IPS-15b (cell line): ENCODE measurements at regions not wholly inside any gene's neighbourhood (a gene's known extent, or its start where the extent isn't known, plus 50 kb on each side); places are given as distances from the start of the nearest gene placed in this dataset.
A peak's percentile ranks its signal among the peaks of the same experiment; 100 is the strongest.
"Not testable (repeated sequence)": the region's sequence is repeated elsewhere in the genome, so short reads cannot be mapped to it uniquely, and the experiment has no call there.

Experiments
- H3K27me3 ChIP-seq: one replicate; pipeline ENCODE4 v1.6.1; 2013; ENCODE audit warnings: low read length; ENCODE audit not compliant: control insufficient read depth, insufficient read depth
- H3K36me3 ChIP-seq: one replicate; pipeline ENCODE4 v1.6.1; 2013; ENCODE audit warnings: low read length; ENCODE audit not compliant: control insufficient read depth, insufficient read depth
- H3K4me1 ChIP-seq: one replicate; pipeline ENCODE4 v1.6.1; 2013; ENCODE audit warnings: mild to moderate bottlenecking, low read length; ENCODE audit not compliant: control insufficient read depth, insufficient read depth
- H3K4me3 ChIP-seq: one replicate; pipeline ENCODE4 v1.5.1; 2013; ENCODE audit warnings: low read depth, low read length
- H3K9ac ChIP-seq: one replicate; pipeline ENCODE4 v1.6.1; 2013; ENCODE audit warnings: low read depth, mild to moderate bottlenecking, low read length
- H3K9me3 ChIP-seq: one replicate; pipeline ENCODE4 v1.6.1; 2013; ENCODE audit warnings: mild to moderate bottlenecking, low read length; ENCODE audit not compliant: control insufficient read depth, insufficient read depth

DNA sequence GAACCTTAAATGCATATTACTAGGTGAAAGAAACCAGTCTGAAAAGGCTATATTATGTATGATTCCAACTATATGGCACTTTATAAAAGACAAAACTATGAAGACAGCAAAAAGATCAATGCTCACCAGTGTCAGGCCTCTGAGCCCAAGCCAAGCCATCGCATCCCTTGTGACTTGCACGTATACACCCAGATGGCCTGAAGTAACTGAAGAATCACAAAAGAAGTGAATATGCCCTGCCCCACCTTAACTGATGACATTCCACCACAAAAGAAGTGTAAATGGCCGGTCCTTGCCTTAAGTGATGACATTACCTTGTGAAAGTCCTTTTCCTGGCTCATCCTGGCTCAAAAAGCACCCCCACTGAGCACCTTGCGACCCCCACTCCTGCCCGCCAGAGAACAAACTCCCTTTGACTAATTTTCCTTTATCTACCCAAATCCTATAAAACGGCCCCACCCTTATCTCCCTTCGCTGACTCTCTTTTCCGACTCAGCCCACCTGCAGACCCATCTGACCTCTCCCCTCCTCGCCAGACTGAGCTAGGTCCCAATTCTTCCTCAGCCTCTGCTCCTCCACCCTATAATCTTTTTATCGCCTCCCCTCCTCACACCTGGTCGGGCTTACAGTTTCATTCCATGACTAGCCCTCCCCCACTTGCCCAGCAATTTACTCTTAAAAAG, 1239.5 kb downstream of the OLFM4 start:
- Histone ChIP-seq H3K4me3 (peak overlapping the region; percentile 53), H3K4me1 (peaks cover 23% of the 10 kb centered on the region), H3K9ac (peak overlapping the region; percentile 85)
- not testable (repeated sequence) for H3K27me3 ChIP-seq, H3K9me3 ChIP-seq, H3K36me3 ChIP-seq

DNA sequence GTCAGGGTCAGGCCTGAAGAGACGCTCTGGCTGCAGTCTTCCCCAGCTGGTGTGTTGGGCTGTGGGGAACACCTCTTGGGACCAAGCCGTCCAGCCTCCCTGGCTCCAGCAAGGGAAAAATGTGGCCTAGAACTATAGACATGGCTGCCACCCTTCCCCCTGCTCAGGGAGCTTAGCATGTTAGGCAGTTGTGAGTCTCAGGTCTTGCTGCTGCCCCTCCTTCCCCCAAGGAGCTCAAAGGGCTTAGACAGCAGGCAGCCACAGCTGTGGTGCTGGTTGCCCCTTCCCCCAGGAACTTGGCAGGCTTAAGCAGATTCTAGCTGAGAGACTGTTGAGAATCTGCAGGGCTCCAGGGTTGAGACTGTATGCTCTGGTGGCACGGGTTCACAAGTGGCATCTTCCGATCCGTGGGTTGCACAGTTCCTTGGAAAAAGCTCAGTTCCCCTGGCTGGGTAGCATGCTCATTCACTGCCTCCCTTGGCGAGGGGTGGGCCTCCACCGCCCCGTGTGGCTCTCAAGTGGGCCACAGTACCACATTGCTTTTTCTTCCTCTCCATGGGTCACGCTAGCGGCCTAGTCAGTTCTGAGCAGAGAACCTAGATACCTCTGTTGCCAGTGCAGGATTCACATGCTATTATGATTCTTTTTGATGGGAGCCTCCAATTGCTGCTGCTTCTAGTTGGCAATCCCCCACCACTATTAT, 1258.6 kb downstream of the OLFM4 start:
- H3K9me3 ChIP-seq, result no peaks in the 10 kb centered on the region

GRCh38 chr13:54301085-54301484, 1272.5 kb downstream of the OLFM4 start:
- Histone ChIP-seq H3K27me3 (no peaks in the 10 kb centered on the region), H3K9ac (no peak overlapping the region), H3K4me3 (no peak overlapping the region), H3K9me3 (no peaks in the 10 kb centered on the region), H3K36me3 (peaks cover 14% of the 10 kb centered on the region), H3K4me1 (peaks cover 24% of the 10 kb centered on the region)

More for the DNA sequence above, 1258.6 kb downstream of the OLFM4 start:
- H3K27me3 ChIP-seq, result no peaks in the 10 kb centered on the region
- peaks cover 23% of the 10 kb centered on the region for H3K4me1 ChIP-seq
- H3K4me3 ChIP-seq, result no peak overlapping the region
- no peak overlapping the region for H3K9ac ChIP-seq
- no peaks in the 10 kb centered on the region for H3K36me3 ChIP-seq

DNA sequence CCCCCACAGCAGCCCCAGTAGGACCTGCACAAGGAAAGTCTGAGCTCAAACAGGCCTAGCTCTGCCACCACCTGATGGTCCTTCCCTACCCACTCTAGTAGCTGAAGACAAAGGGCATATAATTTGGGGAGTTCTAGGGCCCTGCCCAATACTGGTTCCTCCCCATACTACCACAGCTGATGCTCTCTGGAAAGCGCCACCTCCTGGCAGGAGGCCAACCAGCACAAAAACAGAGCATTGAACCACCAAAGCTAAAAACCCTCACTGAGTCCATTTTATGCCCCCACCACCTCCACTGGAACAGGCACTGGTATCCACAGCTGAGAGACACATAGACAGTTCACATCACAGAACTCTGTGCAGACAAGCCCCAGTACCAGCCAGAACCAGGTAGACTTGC, 1276.8 kb downstream of the OLFM4 start:
- Histone ChIP-seq H3K9ac (no peak overlapping the region), H3K36me3 (peaks cover 14% of the 10 kb centered on the region), H3K9me3 (no peaks in the 10 kb centered on the region), H3K4me1 (peaks cover 40% of the 10 kb centered on the region), H3K4me3 (no peak overlapping the region), H3K27me3 (no peaks in the 10 kb centered on the region)

GRCh38 chr13:54312885-54313284, 1284.3 kb downstream of the OLFM4 start:
- Histone ChIP-seq H3K4me1 (peaks cover 14% of the 10 kb centered on the region), H3K9ac (no peak overlapping the region), H3K9me3 (no peaks in the 10 kb centered on the region), H3K36me3 (peaks cover 3% of the 10 kb centered on the region), H3K27me3 (no peaks in the 10 kb centered on the region), H3K4me3 (no peak overlapping the region)

- no peaks in the 10 kb centered on the region for H3K27me3 ChIP-seq
- peaks cover 7% of the 10 kb centered on the region for H3K36me3 ChIP-seq
- H3K9me3 ChIP-seq, result no peaks in the 10 kb centered on the region
- no peak overlapping the region for H3K4me3 ChIP-seq
- H3K9ac ChIP-seq, result no peak overlapping the region
- H3K4me1 ChIP-seq, result no peaks in the 10 kb centered on the region
Measured at GRCh38 chr13:54317722-54318121, 1289.1 kb downstream of the OLFM4 start.

- Histone ChIP-seq H3K9me3 (no peaks in the 10 kb centered on the region), H3K9ac (no peak overlapping the region), H3K4me1 (no peaks in the 10 kb centered on the region), H3K36me3 (no peaks in the 10 kb centered on the region), H3K27me3 (no peaks in the 10 kb centered on the region), H3K4me3 (no peak overlapping the region)
Measured at GRCh38 chr13:54337540-54337939, 1308.9 kb downstream of the OLFM4 start.

- Histone ChIP-seq H3K27me3 (no peaks in the 10 kb centered on the region), H3K9me3 (no peaks in the 10 kb centered on the region), H3K36me3 (no peaks in the 10 kb centered on the region), H3K9ac (no peak overlapping the region), H3K4me1 (no peaks in the 10 kb centered on the region), H3K4me3 (no peak overlapping the region)
Measured at GRCh38 chr13:54347531-54347930, 1318.9 kb downstream of the OLFM4 start.

GRCh38 chr13:54356209-54356608, 1327.6 kb downstream of the OLFM4 start:
- Histone ChIP-seq H3K36me3 (no peaks in the 10 kb centered on the region), H3K27me3 (no peaks in the 10 kb centered on the region), H3K9me3 (no peaks in the 10 kb centered on the region), H3K9ac (no peak overlapping the region), H3K4me1 (peaks cover 31% of the 10 kb centered on the region), H3K4me3 (peak overlapping the region; percentile 18)

- no peaks in the 10 kb centered on the region for H3K27me3 ChIP-seq
- no peaks in the 10 kb centered on the region for H3K9me3 ChIP-seq
- peak overlapping the region; percentile 51 for H3K9ac ChIP-seq
- H3K4me3 ChIP-seq, result peak overlapping the region; percentile 18
- no peaks in the 10 kb centered on the region for H3K36me3 ChIP-seq
- H3K4me1 ChIP-seq, result peaks cover 31% of the 10 kb centered on the region
Measured at GRCh38 chr13:54356849-54357248, 1328.2 kb downstream of the OLFM4 start.

DNA sequence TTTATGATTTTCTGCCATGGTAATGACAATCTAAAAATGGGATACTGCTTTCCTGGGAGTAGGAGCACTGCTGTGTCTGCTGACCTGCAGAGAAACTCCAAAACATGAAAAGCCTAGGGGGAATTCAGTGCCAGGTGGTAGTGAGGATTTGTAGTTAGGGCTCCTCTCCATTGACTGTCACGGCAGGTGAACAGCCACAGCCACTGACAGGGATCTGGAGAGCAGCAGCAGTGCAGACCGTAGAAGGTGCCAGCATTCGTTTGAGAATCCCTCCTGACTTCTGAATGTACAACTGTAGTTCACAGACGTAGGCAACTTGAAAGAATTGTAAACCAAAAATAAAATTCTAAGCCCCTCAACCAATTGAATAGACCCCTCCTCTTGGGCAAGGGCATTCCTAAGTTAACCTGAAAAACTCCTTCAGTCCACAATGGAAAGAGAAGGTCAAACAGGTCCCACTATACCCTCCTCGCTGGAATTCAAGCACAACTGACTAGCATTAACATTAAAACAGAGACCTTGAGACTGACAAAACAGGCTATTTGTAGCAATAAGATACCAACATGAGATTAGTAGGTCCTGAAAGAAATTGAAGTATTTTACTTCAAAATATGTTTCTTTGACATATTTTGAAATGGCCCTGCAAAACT, 1328.8 kb downstream of the OLFM4 start:
- Histone ChIP-seq H3K9ac (no peak overlapping the region), H3K9me3 (no peaks in the 10 kb centered on the region), H3K36me3 (no peaks in the 10 kb centered on the region), H3K4me1 (peaks cover 31% of the 10 kb centered on the region), H3K27me3 (no peaks in the 10 kb centered on the region), H3K4me3 (peak overlapping the region; percentile 9)

DNA sequence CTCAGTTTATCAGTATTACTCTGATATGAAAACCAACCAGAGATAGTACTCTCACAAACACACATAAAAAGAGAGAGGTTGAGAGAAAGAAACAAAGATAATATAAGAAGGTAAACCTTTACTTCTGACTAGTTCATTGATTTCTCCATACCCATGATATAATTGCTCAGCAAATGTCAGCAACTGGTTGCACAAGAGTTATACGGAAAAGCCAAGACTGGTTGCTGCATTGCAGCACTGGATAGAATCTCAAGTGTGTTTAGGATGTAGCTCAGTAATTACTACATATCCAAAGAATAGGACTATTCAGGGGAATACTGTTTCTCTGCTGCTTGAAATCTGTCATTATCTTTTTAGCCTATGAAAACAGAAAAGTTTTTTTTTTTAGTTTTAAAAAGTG, 1332.8 kb downstream of the OLFM4 start:
- Histone ChIP-seq H3K4me3 (no peak overlapping the region), H3K4me1 (peaks cover 14% of the 10 kb centered on the region), H3K36me3 (no peaks in the 10 kb centered on the region), H3K9me3 (no peaks in the 10 kb centered on the region), H3K27me3 (no peaks in the 10 kb centered on the region), H3K9ac (no peak overlapping the region)
